ENCODE measurements at regions not wholly inside any gene's neighbourhood (a gene's known extent, or its start where the extent isn't known, plus 50 kb on each side); places are given as distances from the start of the nearest gene placed in this dataset.
"Not testable (repeated sequence)": the region's sequence is repeated elsewhere in the genome, so short reads cannot be mapped to it uniquely, and the experiment has no call there.

DNA sequence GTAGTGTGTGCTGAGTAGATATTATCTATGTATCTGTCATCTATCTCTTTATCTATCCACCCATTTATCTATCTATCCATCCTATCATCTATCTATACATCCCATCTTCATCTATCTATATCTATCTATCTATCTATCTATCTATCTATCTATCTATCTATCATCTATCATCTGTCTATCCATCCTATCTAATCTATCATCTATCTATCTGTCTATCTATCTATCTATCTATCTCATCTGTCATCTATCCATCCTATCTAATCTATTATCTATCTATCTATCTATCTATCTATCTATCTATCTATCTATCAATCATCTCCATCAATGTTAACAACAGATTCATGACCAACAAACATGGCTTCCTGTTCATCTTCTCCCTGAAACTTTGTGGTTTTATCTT is 90.5 kb upstream of the SLC24A3 start:
- DNase-seq = no peak

DNA sequence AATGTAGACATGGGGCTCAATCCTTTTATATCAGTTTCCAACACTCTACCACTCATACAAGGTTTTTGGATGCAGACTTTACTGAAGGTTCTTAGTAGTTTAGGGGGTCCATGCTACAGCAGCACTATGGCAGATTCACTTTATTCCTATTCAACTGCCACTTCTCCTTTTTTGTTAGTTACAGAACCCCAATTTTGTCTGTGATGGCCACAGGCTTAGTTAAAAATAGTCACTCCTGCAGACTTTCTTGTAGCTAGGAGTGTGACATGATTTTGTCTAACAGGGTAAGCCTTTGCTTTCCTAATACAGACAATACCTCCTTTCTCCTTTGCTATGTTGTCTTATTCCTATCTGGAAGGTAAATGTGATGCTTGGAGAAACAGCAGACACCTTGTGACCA is 90.0 kb upstream of the SLC24A3 start:
- no peak for DNase-seq

DNA sequence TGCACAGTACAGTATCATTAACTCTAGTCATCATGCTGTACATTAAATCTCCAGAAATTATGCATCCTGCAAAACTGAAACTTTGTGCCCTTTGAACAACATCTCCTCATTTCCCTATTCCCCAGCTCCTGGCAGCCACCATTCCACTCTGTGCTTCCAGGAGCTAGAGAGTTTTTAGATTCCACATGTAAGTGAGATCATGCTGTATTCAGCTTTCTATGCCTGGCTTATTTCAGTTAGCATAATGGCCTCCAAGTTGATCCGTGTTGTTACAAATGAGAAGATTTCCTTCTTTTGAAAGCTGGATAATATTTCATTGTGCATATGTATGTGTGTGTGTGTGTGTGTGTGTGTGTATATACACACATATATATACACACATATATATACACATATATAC is 86.9 kb upstream of the SLC24A3 start:
- no peak for DNase-seq

DNA sequence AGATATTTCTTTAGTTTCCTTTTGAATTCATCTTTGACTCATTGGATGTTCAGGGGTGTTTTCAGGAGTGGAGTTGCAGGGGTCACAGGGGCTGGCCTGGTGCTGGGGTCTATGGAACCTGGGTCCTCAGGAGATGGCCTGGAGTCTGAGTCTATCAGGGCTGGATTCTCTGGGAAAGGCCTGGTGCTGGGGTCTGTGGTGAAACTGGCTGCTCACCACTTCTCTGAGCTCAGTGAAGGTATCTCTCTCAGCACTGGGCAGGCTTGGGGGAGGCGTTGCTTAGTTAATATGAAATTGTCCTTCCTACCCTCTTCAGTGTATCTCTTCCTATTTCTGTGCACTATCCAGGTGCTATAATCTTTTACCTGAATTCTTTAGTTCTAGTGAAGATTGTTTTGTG is 83.1 kb upstream of the SLC24A3 start:
- DNase-seq = no peak

DNA sequence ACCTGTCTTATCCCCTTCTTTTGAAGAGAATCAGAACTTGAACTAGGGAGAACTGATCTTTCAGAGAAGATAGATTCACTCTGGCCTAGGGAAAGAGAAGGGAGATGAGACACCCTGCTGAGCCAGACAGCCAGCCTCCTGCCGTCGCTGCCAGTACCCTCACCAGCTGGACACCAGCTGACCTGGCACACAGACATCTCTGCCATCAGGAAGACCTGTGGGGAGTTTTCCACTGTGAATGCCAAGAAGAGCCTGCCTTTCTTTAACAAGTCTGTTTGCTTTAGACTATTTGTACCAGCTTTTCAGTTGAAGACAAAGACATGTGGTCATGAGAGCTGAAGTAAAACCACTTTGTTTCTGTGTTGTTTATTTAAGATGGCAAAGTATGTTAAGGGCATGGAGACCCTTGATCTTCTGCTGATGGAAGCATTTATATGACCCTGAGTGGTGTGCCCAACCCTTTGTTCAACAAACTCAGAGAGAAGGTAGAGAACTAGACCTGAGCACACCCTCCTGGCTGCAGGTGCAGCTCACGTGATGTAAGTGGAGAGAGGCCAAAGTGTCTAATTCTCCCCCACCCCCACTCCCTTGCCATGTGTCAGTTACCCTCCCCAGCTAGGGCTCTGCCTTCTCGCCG is 82.3 kb upstream of the SLC24A3 start:
- peak; percentile 10 for DNase-seq

DNA sequence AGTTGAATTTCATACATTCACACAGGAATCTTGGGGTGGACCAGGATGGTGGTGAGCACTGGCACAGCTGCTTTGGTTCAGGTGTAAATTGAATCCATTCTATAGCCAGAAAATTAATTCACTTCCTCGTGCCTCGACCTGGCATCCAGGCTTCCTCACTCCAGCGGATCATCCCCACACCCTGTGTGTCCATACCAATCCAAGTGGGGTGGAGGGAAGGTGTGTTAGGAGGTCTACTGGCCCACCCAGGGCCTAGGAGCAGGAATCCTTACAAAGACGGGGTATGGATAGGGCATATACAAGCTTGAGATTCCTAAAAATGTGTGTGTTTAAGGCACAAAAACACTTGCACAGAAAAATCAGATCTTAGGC is 81.8 kb upstream of the SLC24A3 start:
- DNase-seq = no peak

DNA sequence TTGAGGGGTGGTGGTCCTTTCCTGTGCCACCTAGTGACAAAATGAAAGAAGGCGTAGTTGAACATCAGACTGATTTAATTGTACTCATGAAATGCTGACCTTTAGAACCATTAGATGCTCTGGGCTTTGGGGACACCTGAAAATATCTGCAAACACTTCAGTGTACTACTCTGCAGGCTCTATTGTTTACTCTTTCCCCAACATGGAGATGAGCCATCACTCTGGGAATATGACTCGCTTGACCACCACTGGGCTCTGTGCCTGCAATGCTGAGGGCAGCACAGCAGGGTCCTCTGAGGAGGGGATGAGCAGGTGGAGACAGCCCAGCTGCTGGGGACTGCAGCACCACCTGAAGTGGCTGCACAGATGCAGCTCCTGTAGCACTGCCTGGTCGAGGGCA is 74.8 kb upstream of the SLC24A3 start:
- peak; percentile 88 for DNase-seq

DNA sequence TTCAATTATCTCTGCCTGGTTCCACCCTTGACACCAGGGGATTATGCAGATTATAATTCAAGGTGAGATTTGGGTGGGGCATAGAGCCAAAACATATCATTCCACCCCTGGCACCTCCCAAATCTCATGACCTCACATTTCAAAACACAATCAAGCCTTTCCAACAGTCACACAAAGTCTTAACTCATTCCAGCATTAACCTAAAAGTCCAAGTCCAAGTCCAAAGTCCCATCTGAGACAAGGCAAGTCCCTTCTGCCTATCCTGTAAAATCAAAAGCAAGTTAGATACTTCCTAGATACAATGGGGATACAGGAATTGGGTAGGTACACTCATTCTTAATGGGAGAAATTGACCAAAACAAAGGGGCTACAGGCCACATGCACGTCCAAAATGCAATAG is 73.7 kb upstream of the SLC24A3 start:
- no peak for DNase-seq

DNA sequence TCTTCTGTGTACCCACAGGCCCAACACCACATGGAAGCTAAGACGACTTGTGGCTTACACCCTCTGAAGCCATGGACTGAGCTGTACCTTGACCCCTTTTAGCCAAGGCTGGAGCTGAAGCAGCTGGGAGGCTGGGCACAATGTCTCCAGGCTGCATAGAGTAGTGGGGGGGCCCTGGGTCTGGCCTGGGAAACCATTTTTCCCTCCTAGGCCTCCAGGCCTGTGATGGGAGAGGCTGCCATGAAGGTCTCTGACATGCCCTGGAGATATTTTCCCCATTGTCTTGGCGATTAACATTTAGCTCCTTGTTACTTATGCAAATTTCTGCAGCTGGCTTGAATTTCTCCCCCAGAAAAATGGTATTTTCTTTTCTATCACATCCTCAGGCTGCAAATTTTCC is 72.9 kb upstream of the SLC24A3 start:
- not testable (repeated sequence) for DNase-seq

DNA sequence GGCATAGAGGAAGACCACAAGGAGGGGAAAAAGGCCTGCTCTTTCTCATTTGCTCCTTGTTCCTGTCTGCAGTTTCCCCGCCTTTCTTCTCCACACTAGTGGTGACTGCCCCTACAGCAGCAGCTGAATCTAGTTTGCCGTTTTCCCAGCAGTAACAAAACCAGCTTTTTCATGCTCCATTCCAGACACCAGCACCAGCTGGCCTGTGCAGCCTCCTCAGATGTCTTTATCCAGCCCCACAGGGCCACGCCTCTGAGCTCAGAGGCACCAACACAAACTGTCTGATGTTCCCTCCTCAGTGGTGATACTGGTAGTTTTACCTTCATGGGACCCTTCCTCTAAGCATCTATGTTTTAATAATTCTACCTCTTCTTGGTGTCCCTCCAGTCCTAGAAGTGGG is 70.4 kb upstream of the SLC24A3 start:
- no peak for DNase-seq

DNA sequence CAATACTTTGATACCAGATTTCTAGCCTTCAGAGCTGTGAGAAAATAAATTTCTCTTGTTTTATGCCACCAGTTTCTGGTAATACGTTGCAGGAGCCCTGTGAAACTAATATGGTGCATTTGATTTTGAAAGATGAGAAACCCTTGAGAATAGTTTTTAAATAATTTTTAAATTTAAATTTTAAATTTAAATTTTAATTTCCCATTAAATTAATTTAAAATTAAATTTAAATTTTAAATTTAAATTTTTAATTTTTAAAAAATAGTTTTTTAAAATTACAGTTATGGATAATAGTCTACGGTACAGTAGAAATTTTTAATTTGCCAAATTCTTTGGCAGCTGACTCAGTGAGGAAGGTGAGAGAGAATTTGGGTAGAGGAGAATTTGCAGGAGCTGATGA is 68.6 kb upstream of the SLC24A3 start:
- DNase-seq = no peak

DNA sequence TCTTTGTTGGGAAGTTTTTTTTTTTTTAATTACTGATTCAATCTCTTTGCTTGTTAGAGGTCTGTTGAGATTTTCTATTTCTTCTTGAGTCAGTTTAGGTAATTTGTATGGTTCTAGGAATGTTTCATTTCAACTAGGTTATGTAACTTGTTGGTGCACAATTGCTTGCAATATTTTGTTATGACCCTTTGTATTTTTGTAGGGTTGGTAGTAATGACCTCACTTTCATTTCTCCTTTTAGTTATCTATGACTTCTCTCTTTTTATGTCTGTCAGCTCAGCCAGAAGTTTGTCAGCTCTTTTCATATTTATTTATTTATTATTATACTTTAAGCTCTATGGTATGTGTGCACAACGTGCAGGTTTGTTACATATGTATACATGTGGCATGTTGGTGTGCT is 51.1 kb upstream of the SLC24A3 start:
- no peak for DNase-seq
